ENCODE measurements at regions not wholly inside any gene's neighbourhood (a gene's known extent, or its start where the extent isn't known, plus 50 kb on each side); places are given as distances from the start of the nearest gene placed in this dataset.

DNA sequence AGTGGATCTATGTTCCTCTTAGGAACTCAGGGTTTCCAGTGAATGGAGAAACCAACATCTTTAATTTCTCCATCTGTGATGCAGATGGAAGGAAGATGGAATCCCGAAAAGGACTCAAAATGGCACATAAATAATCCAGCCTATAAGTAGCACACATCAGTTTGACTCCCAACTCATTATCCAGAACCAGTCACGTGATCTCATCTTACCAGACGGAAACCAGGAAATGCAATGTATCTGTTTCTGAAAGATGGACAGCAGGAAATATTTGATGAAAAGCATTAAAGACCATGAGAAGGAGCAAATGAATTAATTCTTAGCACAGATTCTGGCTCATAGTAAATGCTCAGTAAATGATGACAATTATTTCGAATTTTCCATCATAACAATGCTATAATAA lies 443.1 kb upstream of the FMR1 start:
- TF ChIP-seq, protein P1, sequence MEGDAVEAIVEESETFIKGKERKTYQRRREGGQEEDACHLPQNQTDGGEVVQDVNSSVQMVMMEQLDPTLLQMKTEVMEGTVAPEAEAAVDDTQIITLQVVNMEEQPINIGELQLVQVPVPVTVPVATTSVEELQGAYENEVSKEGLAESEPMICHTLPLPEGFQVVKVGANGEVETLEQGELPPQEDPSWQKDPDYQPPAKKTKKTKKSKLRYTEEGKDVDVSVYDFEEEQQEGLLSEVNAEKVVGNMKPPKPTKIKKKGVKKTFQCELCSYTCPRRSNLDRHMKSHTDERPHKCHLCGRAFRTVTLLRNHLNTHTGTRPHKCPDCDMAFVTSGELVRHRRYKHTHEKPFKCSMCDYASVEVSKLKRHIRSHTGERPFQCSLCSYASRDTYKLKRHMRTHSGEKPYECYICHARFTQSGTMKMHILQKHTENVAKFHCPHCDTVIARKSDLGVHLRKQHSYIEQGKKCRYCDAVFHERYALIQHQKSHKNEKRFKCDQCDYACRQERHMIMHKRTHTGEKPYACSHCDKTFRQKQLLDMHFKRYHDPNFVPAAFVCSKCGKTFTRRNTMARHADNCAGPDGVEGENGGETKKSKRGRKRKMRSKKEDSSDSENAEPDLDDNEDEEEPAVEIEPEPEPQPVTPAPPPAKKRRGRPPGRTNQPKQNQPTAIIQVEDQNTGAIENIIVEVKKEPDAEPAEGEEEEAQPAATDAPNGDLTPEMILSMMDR (IDR thresholded peaks at IDR 0.05; ENCODE audit: insufficient read depth, low read length, poor library complexity, severe bottlenecking), result no peak
- H3K36me3 ChIP-seq (ENCODE audit: control insufficient read depth, insufficient read depth, low read length), result no peaks in the 10 kb centered on the region
- no peak overlapping the region for H3K4me3 ChIP-seq (ENCODE audit: low read depth, low read length)
- H3K27me3 ChIP-seq (ENCODE audit: control insufficient read depth, insufficient read depth, low read length), result no peaks in the 10 kb centered on the region
- no peak for DNase-seq (ENCODE audit: low read depth)

DNA sequence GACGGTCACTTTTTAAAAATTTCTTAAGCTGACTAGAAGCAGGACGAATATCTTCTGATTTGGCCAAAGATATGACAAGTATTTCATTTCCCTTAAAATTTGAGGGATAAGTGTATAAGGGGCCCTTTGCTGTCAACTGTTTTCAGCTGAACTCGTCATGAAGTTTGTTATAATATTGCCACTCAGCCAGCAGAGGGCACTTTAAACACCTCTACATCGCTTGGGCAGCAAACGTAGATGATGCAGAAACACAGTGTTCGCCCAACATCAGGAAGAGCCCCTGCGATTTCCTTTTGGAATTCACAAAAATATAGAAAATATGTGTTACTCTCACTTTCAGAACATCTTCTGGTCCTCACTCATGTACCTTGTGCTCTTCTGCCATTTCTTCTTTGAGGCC lies 435.7 kb upstream of the FMR1 start:
- Histone ChIP-seq H3K27me3 (ENCODE audit: control insufficient read depth, insufficient read depth, low read length) (no peaks in the 10 kb centered on the region), H3K4me3 (ENCODE audit: low read depth, low read length) (no peak overlapping the region), H3K36me3 (ENCODE audit: control insufficient read depth, insufficient read depth, low read length) (no peaks in the 10 kb centered on the region)
- DNase-seq (ENCODE audit: low read depth), result no peak
- TF ChIP-seq, protein P1 (IDR thresholded peaks at IDR 0.05; ENCODE audit: insufficient read depth, low read length, poor library complexity, severe bottlenecking), result peak; percentile 35

DNA sequence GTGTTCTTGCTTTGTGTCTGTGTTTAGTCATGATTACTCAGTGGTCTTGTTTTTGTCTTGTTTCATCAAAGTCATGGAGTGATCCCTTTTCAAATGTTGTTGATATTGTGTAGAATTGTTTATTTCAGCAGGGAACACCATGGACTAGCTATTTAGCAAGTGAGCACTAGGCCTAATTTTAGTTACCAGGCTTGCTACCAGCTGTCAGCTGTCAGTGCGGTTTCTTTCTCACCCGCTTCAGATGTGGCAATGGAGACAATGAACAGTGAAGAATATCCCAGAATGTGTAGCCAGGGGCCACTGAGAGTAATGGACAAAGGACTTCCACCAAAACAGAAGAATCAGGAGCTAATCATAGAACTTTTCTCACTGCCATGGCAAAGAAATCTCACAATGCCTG lies 432.8 kb upstream of the FMR1 start:
- DNase-seq (ENCODE audit: low read depth), result no peak

DNA sequence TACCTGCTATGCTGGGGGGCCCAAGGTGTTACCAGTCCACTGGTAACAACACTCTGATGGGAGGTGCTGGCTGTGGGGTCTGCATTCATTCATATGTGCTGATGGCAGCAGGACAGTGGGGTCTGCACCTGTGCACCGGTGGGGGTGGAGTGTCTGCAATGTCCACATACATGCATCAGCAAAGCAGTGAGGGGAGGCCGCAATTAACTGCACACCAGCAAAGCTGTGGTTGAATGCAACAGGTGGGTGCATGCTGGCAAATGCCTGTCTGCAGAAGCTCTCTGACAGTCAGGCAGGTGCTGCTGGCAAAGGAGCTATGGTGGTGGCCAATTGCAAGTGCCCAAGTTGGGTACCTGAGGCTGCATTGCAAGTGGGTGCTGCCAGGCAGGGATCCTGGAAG lies 426.5 kb upstream of the FMR1 start:
- Histone ChIP-seq H3K36me3 (ENCODE audit: control insufficient read depth, insufficient read depth, low read length) (no peaks in the 10 kb centered on the region), H3K27me3 (ENCODE audit: control insufficient read depth, insufficient read depth, low read length) (no peaks in the 10 kb centered on the region), H3K4me3 (ENCODE audit: low read depth, low read length) (no peak overlapping the region)
- TF ChIP-seq, protein P1 (IDR thresholded peaks at IDR 0.05; ENCODE audit: insufficient read depth, low read length, poor library complexity, severe bottlenecking), result no peak
- no peak for DNase-seq (ENCODE audit: low read depth)

More for the DNA sequence above, 432.8 kb upstream of the FMR1 start:
- Histone ChIP-seq H3K4me3 (ENCODE audit: low read depth, low read length) (no peak overlapping the region), H3K36me3 (ENCODE audit: control insufficient read depth, insufficient read depth, low read length) (no peaks in the 10 kb centered on the region), H3K27me3 (ENCODE audit: control insufficient read depth, insufficient read depth, low read length) (no peaks in the 10 kb centered on the region)
- TF ChIP-seq, protein P1 (IDR thresholded peaks at IDR 0.05; ENCODE audit: insufficient read depth, low read length, poor library complexity, severe bottlenecking), result no peak

DNA sequence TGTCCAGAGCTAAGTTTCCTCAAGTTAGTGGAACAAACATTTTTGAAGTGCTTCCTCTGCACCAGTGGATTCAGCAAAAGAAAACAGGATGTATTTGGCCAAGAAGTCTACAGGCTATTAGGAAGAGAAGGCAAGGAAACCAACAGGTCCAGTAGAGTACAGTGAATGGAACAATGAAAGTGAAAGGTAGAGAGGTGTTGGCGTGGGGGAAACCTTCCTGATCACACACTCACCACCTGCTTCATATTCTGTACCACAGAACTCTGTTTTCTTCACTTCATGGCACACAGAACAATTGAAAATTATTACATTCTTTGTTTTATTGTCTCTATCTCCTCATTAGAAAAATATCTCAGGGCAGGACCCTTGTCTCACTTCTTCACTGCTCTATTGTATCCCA lies 417.4 kb upstream of the FMR1 start:
- TF ChIP-seq, protein P1 (IDR thresholded peaks at IDR 0.05; ENCODE audit: insufficient read depth, low read length, poor library complexity, severe bottlenecking), result no peak
- Histone ChIP-seq H3K4me3 (ENCODE audit: low read depth, low read length) (no peak overlapping the region), H3K27me3 (ENCODE audit: control insufficient read depth, insufficient read depth, low read length) (no peaks in the 10 kb centered on the region), H3K36me3 (ENCODE audit: control insufficient read depth, insufficient read depth, low read length) (no peaks in the 10 kb centered on the region)
- no peak for DNase-seq (ENCODE audit: low read depth)

DNA sequence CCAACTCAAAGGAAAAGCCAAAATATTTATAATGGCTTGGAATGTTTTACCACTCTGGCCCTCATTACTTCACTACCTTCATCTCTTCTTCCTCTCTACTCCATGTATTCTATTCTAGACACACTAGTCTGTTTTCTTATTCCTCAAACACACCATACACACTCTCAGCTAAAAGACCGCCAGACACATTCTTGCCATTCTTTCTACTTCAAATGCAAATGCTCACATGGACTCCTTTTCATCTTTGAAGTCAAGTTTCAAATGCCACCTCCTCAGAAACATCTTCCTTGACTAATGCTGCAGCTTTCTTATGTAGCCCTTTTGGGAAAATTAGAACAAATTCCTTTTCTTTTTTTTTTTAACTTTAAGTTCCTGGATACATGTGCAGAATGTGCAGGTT lies 412.9 kb upstream of the FMR1 start:
- no peak overlapping the region for H3K4me3 ChIP-seq (ENCODE audit: low read depth, low read length)
- TF ChIP-seq, protein P1 (IDR thresholded peaks at IDR 0.05; ENCODE audit: insufficient read depth, low read length, poor library complexity, severe bottlenecking), result no peak
- H3K36me3 ChIP-seq (ENCODE audit: control insufficient read depth, insufficient read depth, low read length), result no peaks in the 10 kb centered on the region
- DNase-seq (ENCODE audit: low read depth), result no peak
- no peaks in the 10 kb centered on the region for H3K27me3 ChIP-seq (ENCODE audit: control insufficient read depth, insufficient read depth, low read length)
